HG02970 (cell line): ENCODE measurements at regions not wholly inside any gene's neighbourhood (a gene's known extent, or its start where the extent isn't known, plus 50 kb on each side); places are given as distances from the start of the nearest gene placed in this dataset.

ENCODE experiments used
- ATAC-seq: cut with Tn5 transposase; IDR thresholded peaks from one replicate; pipeline ENCODE4 v1.9.1; 2021; ENCODE audit warnings: mild to moderate bottlenecking, moderate library complexity, moderate number of reproducible peaks; ENCODE audit not compliant: unreplicated experiment, low FRiP score

DNA sequence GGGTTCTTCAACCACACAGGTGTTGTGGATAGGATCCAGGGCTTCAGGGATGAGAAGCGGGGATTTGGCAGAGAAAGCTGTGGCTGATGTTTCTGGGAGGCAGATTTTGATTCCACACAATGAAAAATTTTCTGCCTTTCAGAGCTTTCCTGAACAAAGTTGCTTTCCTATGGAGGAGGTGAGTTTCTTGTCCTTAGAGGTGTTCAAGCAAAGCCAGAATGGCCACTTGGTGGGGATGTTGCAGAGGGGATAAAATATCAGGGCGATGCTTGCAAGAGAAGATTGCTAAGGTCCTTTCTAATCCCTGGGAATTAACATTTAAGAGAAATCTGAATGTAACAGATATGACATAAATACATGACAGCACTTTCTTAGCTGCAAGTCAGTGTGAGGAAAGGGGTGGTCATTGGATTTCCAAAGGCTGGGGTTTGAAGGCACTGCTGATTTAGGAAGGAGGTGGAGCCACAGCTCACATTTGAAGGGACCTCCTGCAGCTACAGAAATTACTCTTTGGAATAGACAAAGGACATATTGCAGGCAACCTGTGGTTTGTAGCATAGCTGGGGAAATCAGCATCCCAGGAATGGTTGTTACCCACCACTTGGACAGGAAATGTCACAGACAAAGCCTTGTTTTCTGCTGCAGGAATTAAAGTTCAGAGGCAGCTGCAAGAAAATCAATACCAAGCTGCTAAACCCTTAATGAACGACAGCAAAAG, 271.1 kb upstream of the CHD6 start:
- ATAC-seq = no peak

DNA sequence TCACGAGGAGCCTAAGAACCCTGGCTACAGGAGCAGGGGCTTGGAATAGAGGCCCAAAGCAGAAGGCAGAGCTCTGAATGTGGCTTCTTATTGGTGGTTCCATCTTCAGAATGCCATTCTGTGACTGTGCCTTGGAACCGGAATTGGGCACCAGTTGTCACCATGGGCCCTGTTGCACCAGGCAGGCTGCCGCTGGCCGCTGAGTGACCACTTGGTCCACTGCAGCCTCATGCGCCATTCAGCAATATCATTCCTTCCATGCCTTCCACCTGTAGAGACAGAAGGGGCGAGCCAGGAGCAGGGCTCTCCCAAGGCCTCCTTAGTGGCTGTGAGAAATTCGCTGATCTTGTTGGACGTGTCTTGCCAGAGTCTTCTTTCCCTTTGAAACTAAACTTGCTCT, 270.3 kb upstream of the CHD6 start:
- ATAC-seq = no peak

DNA sequence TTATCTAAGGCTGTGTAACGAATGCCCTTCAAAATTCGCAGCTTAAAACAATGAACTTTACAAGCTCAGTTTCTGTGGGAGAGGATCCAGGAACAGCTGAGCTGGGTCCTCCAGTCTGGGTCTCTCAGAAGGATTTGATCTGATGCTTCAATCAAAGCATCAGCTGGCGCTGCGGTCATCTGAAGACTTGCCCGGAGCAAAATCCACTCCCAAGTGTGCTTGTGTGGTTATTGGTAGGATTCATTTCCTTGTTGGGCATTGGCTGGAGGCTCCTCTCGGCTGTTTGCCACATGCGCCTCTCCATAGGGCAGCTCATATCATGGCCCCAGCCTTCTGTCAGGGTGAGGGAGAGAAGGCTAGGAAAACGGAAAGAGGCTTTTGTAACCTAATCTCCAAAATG, 269.3 kb upstream of the CHD6 start:
- ATAC-seq = no peak

DNA sequence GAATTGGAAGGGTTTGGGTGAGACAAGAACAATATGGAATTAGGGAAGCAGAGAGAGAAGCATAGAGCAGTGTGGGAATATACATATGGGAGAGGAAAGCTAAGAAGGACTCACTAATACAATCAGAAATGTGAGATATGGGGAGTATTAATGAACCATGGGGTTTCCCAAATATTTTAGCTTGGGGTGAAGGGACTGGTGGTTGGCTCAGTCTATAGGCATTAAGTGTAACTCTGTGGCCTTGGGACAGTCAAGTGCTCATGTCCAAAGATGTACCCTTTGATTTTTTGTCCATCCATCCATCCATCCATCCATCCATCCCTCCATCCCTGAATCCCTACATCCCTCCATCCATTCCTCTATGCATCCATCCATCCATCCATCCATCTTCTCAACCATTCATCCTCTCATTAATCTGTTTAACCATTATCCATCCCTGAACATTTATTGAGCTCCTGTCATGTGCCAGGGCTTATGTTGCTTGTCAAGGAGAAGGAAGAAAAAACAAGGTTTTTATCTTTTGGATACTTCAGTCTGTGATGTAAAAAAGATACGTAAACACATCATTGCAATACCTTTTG, 263.4 kb upstream of the CHD6 start:
- ATAC-seq = no peak

DNA sequence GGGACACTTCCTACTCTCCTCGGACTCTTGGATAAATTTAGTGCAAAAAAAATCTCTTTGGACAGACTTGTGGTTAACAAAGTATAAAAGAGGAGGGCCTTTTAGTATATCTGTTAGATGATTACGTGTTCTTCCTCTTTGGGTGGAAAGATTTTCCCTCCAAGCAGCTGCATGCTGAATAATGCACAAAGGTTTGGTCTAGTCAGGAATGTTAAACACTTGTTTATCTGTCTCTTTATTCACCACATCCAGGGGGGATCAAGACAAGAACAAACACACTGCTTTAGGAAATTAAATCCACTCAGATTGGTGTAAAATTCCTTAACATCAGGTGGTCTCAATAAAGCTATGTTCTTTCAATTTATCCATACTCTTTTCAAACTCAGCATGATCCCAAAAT, 260.9 kb upstream of the CHD6 start:
- ATAC-seq = no peak

DNA sequence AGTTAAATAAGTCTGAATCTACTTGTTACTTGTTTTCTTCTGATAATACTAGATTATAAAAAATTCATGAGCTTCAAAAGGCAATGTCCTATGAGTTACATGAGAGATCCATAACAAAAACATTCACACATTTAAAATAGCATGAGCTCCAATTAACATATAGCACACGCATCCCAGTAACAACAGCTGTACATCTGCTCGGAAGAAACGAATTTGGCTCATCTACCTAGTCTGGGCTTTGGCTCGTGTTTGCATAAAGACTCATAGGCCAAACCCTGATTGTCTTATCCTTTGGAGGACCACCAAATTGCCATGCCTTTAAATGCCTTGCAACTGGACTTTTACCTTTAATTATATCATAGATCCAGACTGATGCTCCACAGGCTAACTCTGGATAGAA, 259.7 kb upstream of the CHD6 start:
- no peak for ATAC-seq

DNA sequence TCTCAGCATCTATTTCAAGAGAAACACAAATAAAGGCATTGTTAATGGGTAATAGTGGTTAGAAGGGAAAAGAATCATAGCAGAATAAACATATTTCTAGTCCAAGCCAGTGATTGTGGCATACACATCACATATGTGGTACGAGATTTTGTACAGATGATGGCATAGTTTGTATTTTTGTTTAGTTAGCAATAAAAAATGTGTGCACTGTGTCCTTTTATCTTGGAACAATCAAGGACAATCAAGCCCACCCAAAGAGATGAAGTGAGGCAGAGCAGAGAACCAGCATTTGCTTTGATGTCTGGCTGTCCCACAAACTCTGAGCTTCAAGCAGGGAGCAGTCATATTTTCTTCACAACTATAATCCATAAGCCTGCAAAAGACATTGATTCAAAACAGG, 256.5 kb upstream of the CHD6 start:
- ATAC-seq = no peak

DNA sequence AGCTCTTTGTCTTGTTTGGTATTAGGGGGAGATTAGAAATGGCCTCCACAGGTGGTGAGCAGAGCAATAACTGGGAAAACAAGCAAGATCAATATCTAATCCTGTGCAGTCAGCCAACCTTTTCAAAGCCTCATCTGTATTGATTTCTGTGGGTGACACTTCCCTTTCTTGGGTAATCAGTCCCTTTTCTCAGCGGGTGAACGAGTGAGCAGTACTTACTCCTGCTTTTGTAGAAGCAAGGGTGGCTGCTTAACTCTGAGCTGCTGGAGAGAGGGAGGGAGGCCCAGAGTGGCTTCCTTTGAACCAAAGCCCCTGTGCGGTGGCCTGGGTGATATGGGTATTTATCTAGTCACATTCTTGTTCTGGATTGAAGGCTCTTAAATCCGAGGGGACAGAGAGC, 254.8 kb upstream of the CHD6 start:
- ATAC-seq = no peak

DNA sequence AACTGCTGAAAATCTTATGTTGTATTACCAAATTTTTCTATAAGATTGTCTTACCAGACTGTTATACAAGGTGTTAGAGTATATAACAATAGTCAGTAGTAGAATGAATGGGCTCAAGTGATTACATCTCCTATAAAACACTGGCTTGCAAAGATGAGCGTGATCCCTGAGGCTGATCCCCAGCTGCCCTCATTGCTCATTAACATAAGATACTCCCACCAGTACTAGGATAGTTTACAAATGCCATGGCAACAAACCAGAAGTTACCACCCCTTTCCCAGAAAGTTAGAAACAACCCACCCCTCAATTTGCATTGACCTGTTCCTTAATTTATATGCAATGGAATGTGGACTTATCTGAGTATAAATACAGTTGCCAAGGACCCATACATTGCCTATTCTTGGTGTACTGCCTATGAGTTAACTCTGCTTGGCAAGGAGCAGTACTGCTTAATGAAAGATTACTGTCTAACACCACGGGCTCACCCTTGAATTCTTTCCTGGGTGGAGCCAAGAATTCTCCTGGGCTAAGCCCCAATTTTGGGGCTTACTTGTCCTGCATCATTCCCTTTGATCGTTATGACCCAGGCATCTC, 252.8 kb upstream of the CHD6 start:
- no peak for ATAC-seq

DNA sequence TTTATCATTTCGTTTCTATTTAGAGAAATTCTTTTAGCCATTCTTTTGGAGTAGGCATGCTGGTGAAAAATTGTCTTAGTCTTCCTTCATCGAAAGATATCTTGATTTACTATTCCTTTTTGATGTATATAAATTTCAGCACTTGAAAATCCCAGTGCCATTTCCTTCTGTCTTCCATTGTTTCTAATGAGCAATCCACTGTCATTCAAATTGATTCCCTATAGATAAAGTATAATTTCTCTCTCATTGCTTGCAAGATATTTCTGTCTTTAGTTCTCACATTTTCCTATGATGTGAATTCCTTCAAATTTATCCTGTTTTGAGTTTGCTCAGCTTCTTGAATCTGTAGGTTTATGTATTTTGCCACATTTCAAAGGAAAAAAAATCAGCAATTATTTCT, 251.1 kb upstream of the CHD6 start:
- no peak for ATAC-seq

DNA sequence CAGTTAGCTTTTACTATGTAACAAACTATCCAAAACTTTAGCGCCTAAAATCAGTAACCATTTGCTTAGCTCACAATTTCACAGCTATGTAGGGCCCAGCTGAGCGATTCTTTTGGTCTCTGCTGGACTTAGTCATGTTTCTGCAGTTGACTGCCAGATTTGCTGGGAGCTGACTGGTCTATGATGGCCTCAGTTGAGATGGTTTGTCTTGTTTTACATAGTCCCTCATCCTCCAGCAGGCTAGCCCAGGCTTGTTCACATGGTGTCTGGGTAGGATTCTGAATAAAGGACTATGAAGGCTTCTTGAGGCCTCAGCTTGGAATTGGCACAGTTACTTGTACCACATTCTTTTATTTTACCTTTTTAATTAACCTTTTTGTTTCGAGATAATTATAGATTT, 247.8 kb upstream of the CHD6 start:
- no peak for ATAC-seq

DNA sequence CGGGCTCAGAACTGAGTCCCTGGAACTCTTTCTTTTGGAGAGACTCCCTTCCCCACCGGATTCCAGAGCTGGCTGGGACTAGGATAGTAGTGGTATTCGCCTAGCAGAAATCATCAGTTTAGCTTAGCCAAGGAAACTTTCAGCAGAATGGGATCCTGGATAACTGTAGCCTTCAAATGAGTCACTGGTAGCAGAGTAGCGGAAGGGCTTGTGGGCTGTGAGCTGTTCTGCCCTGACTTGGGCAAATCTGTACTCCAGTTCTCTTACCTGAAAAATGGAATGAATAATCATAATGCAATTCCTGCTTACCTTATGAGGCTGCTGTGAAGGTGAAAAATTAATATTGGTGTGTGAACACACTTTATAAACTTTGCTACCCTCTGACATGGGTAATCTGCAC, 244.3 kb upstream of the CHD6 start:
- no peak for ATAC-seq

DNA sequence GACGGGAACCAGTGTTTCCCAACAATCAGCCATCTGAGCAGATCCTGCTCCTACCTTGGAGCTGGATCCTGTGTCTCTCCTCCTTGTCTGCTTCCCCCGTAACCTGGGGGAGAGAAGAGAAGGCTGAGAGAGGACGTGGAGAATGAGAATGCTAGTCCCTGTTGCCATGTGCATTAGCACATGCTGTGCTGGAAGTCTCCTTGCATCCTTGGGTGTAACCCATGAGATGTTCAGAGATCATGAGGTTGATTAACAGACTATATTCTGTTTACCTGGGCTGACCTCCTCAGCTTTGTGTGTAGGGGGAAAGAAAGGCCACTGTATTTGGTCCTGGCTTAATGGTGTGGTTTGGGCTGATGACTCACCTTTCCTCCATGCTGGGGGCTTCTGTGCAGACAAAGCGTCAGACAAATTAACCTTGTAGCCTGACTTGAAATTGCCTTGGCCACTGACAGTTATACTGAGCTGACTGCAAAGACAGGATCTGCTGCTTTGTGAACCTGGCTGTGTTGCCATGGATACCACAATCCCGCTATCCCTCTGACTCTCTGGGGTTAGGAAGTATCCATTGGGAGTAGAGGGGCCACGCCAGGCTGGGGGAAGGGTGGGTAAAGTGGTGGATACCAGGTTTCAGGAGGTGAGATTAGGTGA, 243.7 kb upstream of the CHD6 start:
- no peak for ATAC-seq

DNA sequence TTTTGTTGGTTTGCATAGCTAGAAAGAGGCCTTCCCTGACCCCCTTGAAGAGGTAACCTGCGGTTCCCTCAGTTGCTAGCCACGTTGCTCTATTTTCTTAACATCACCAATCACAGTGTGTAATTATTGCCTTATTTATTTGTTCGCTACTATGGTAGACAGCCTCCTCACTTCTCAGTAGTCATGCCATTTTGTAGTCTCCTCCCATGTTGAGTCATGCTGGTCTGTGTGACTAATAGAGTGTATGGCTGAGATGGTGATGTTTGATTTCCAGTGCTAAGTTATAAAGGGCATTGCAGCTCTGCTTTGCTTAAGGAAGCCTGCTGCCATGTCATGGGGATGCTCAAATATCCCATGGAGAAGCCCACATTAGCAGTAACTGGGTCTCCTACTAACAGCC, 236.6 kb upstream of the CHD6 start:
- no peak for ATAC-seq

DNA sequence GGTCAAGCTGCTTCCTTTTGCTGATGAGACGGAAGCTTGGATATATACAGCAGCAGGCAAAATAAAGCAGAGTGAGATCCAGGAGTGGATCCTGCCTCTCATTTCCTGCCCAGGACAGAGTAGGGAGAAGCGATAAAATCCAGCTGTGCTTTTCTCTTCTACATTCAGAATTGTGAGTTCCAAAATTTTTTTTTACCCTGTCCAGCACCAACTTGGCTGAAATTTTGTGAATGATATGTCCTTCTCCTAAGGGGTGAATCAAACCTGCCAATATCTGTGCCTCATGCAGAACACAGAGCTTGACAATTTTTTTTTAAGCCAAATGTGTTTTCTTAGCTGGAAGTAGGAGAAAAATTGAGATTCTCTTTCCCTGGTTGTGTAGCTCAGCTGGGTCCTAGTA, 235.6 kb upstream of the CHD6 start:
- ATAC-seq = no peak

DNA sequence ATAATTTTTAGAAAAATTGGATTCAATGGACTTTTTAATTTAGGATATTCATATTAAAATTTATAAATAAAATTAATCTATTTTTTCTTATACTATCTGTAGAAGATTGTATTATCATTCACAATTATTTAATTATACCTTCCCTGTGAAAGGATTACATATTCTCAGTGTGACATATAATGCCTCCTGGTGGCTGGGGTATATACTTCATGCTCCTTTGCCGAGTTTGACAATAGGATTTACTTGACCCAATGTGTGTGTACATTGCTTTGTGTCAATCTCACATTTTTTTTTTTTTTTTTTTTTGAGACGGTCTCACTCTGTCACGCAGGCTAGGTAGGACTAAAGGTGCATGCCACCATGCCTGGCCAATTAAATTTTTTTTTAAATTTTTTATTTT, 230.0 kb upstream of the CHD6 start:
- no peak for ATAC-seq

DNA sequence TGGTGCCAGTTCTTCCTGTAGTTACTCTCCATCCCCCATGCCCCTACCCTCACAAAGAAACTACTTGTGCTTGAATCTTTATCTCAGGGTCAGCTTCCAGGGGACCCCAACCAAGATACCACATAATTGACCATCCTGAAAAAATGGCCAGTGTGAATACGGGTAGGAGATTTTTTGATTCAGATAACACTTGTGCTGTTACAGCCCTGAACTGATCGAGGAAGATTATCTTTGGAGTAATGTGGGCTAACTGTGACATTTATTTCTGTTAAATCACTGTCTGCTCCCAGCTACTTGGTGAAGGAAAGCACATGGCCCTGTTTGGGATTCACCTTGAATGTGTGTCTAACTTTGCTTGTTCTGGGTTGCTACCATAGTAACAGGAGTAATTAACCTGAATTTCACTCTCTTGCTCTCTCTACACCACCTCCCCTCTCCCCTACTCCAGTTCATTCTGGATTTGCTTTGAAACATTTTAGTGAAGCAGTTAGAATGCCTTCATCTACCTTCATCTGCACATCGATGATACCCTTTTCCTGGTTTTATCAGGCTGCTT, 219.6 kb upstream of the CHD6 start:
- no peak for ATAC-seq

DNA sequence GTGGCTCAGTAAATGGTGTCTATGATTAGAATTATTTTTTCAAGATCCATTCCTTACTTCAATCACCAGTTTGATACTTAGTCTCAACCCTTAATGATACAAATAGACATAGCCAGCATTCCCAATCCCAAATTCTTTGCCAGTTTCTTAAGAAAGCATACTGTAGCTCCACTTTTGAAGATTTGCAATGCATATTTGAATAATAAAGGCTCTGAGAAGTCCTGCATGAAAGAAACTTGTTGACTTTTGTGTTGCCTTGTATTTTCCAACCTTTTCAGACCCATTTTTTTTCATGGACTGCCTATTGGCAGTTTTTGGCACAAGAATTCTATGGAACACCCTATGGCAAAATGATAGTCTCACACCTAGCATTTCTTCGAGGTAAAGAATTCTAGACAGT, 215.6 kb upstream of the CHD6 start:
- ATAC-seq = no peak

DNA sequence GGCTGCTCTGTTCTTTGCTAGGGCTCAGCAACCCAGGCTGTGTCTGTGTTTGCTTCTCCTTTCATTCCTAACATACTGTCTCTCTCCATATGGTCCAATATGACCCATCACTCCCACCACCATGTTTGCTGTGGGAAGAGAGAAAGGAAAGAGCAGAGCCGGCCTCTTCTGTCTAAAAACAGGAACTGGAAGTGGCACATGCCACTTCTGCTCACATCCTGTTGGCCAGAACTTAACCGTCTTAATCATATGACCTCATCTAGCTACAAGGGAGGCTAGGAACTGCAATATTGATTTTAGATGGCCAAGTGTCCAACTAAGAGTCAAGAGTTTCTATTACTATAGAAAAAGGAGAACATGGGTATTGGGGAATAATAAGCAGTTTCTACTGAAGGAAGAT, 212.5 kb upstream of the CHD6 start:
- no peak for ATAC-seq

DNA sequence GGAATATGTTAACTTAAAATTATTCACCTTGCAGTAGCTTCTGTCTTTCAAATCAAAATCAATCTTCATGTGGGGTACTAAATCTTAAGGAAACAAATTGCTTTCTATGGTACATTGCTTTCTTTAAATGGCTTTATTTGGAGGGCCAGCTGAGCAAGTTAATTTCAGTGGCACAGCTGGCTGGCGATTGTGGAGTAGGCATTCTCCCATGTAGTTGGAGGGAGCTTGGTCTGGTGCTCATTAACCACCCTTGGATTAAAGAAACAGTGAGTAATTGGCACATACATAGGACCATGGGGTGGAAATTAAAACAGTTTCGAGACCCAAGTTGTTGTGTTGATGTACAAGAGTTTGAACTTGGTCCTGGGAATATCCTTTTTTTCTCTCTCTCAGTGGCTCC, 201.3 kb upstream of the CHD6 start:
- ATAC-seq = no peak

DNA sequence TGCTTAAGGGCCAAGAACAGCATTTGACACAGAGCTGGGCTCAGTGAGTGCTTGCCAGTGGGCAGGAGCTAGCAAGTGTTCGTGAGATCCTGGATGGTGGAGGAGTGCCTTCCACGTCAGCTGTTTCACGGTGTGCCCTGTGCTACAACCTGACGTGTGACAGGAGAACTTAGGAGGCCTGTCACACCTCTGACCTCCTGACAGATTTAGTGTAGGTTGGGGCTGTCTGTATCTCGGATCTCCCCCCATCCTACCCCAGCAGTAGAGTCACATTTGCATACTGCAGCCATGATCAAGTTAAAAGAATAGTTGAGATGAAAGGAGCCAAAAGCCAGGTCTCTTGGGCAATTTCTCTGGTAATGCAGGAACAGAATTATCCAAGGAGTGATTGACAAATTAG, 200.8 kb upstream of the CHD6 start:
- no peak for ATAC-seq

DNA sequence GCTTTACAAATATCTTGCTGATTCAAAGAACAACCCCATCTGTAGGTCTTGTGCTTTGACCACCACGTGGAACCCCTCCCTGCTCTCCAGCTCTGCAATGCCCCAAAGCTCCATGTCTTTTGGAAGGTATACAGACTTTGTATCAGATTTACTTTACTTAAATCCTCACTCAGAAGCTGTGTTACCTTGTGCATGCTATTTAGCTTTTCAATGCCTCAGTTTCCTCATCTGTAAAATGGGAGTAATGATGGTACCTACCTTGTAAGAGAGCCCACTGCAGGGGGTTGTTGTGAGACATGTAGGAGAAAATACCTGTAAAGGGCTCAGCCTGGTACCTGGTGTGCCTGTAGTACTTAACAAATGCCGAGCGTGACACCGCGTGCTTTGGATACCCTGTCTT, 200.2 kb upstream of the CHD6 start:
- no peak for ATAC-seq
